GM10248 (cell line): ENCODE measurements at regions not wholly inside any gene's neighbourhood (a gene's known extent, or its start where the extent isn't known, plus 50 kb on each side); places are given as distances from the start of the nearest gene placed in this dataset.

ENCODE experiments used
- CTCF ChIA-PET: fragments of 300-600 bp; sonication (Branson Sonifier 250); formaldehyde crosslinking; extraction: SDS; loops from one replicate; lab custom pipeline; 2021; ENCODE audit warnings: antibody characterized with exemption; lab: Yijun Ruan, JAX
- POLR2A ChIA-PET: fragments of 350-650 bp; sonication (Branson Sonifier 250); formaldehyde crosslinking; extraction: SDS; loops from one replicate; lab custom pipeline; 2020; ENCODE audit warnings: antibody characterized with exemption; lab: Yijun Ruan, JAX
- DNase-seq: peaks from one replicate; pipeline ENCODE4 v3.0.0; 2012; ENCODE audit errors: extremely low spot score
- TF ChIP-seq, protein P1 (sequence below): IDR thresholded peaks from 2 replicates; pipeline ENCODE4 v1.5.1; 2012; ENCODE audit warnings: mild to moderate bottlenecking, low read depth; ENCODE audit errors: extremely low read depth, missing control alignments, control extremely low read depth

DNA sequence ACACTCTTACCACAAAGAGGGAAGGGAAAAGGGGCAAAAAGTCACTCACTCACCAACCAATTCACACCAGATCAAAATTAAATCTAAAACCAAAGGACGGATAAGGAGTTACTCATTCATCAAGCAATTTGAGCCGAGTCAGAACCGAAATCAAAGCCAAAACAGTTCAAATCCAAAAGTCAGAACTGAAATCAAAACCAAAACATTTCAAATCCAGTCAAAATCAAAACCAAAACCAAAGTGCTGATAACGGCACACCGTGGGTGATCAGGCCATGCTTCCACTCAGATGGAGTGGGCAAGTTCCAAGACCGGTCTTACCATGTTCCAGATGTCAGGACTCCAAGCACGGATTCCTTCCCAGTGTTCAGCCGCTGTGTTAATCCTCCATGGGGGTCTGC lies 139.5 kb downstream of the SLC38A6 start:
- DNase-seq, result no peak
- ChIA-PET POLR2A (no interaction called here), CTCF (no interaction called here)
- TF ChIP-seq, protein P1, sequence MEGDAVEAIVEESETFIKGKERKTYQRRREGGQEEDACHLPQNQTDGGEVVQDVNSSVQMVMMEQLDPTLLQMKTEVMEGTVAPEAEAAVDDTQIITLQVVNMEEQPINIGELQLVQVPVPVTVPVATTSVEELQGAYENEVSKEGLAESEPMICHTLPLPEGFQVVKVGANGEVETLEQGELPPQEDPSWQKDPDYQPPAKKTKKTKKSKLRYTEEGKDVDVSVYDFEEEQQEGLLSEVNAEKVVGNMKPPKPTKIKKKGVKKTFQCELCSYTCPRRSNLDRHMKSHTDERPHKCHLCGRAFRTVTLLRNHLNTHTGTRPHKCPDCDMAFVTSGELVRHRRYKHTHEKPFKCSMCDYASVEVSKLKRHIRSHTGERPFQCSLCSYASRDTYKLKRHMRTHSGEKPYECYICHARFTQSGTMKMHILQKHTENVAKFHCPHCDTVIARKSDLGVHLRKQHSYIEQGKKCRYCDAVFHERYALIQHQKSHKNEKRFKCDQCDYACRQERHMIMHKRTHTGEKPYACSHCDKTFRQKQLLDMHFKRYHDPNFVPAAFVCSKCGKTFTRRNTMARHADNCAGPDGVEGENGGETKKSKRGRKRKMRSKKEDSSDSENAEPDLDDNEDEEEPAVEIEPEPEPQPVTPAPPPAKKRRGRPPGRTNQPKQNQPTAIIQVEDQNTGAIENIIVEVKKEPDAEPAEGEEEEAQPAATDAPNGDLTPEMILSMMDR, result no peak

DNA sequence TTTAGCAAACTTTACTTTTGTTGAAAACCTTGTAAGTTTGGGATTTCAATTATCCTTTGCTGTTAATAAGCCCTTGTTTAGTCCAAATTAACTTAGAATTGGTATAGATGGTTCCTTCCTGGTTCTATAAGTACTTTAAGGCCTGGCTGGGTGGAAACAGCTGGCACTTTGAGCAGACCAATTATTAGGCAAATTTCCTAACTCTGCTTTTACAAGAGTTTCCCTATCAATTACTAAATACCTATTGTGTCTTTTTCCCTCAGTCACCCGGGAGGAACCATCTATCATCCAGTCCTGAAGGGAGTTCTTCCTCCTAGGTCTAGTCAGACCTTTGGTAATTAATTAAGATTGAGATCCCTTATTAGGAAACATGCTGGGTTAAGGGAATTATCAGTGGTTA lies 138.0 kb downstream of the SLC38A6 start:
- TF ChIP-seq, protein P1, result no peak
- CTCF ChIA-PET, result no interaction called here
- no peak for DNase-seq
- POLR2A ChIA-PET, result no interaction called here

DNA sequence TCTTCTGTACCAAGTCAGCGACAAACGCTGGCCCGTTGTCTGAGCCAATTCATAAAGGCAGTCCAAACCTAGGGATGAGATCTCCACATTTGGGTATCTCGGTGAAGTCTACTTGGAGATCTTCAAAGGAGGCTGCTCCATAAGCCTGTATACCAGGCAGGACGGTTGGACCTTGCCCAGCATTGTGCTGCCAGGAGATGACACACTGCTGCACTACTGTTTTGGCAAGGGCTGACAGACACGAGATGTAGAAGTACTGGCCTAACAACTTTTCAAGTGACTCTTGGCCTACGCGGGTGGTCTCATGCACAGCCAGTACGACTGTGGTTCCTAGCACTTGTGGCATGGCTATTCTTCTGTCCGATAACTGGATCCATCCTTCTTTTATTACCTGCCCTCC lies 135.3 kb downstream of the SLC38A6 start:
- ChIA-PET CTCF (interaction anchor here (1.2 kb wide), 1 partner anchor 8 kb away, joined by 3 read pairs; no protein-coding TSS in a partner anchor), POLR2A (no interaction called here)
- TF ChIP-seq, protein P1, result no peak
- DNase-seq, result no peak

DNA sequence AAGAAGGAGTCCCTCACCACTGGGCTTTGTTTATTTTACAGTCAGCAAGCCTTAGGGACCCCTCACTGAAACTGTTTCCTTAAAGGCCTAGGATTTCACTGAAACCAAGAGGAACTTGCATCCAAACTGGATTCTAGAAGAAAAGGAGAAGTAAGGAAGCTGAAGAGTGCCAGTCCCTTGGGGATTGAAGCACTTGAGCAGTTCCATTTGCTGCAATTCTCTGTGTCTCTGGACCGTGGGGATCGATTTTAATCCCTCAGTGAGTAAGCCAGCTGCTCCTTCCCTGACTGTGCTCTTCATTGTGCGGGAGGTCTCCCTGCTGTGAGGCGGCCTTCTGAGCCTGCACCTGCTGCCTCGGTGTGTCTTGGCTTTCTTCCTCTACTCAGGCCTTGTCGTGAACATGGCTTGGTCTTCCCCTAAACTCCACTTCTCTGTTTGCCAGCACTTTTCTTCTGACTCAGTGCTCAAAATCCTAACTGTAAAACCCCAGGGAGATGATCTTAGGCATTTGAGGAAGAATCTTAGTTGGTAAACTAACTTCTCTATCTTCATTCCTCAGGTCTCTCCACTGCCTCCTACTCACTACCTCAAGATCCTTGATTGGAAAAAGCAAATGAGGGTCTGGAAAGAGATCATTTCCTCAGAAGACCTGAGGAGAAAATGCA lies 132.6 kb downstream of the SLC38A6 start:
- ChIA-PET POLR2A (no interaction called here), CTCF (interaction anchor here (1.2 kb wide), 1 partner anchor 33 kb away, joined by 3 read pairs; no protein-coding TSS in a partner anchor)
- DNase-seq, result no peak
- TF ChIP-seq, protein P1, result no peak

DNA sequence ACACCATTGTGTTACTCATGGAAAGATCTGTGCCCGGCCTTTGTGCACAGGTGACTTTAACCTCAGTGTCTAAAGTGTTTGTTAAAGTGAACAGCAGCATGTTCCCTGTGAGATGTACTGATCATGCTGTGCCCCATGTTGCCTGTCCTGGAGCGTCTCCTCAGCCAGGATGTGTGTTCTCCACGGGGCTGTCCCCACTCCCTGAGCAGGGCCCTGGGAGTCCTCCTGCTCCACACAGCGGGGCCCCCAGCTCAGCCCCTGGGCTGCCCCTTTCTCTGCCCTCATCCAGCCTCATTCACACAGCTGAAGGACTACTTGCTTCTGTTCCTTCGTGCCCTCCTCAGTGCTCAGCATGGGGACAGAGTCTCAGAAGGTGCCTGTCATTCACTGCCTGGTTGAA lies 131.5 kb downstream of the SLC38A6 start:
- CTCF ChIA-PET, result no interaction called here
- TF ChIP-seq, protein P1, result no peak
- POLR2A ChIA-PET, result no interaction called here
- no peak for DNase-seq

DNA sequence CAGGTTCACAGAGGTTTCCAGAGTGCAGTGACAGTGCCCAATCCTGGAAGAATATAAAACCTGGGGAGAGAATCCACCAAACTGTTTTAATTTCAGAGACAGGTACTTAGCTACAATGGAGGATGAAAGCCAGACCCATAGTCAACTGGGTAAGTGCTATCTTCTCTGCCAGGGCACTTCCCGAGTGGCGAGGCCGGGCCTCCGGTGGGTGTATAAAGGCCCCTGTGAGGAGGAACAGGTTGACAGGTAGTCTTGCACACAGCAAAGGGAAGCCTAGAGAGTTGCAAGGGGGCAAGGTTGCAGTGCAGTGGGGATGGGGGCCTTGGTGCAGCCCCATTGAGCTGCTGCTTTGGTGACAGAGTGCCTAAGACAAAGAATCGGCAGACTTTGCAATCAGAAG lies 130.7 kb downstream of the SLC38A6 start:
- POLR2A ChIA-PET, result no interaction called here

More for the DNA sequence above, 130.7 kb downstream of the SLC38A6 start:
- no peak for DNase-seq
- CTCF ChIA-PET, result no interaction called here
- TF ChIP-seq, protein P1, result no peak
